ENCODE measurements at regions not wholly inside any gene's neighbourhood (a gene's known extent, or its start where the extent isn't known, plus 50 kb on each side); places are given as distances from the start of the nearest gene placed in this dataset.

GRCh38 chr17:77507111-77507885 is 366.5 kb downstream of the SEC14L1 start:
- DNase-seq, result no peak

- no peak for DNase-seq
Measured at GRCh38 chr17:77508047-77508715, 367.4 kb downstream of the SEC14L1 start.

- no peak for DNase-seq
Measured at GRCh38 chr17:77509089-77509488, 368.3 kb downstream of the SEC14L1 start.

- DNase-seq, result no peak
Measured at GRCh38 chr17:77509599-77509998, 368.8 kb downstream of the SEC14L1 start.

- no peak for DNase-seq
Measured at GRCh38 chr17:77510133-77510796, 369.5 kb downstream of the SEC14L1 start.

- DNase-seq, result no peak
Measured at GRCh38 chr17:77511514-77512061, 370.8 kb downstream of the SEC14L1 start.

GRCh38 chr17:77512062-77512946 is 371.5 kb downstream of the SEC14L1 start:
- DNase-seq, result no peak

- no peak for DNase-seq
Measured at GRCh38 chr17:77513045-77513444, 372.3 kb downstream of the SEC14L1 start.

- DNase-seq, result no peak
Measured at GRCh38 chr17:77515227-77515626, 374.5 kb downstream of the SEC14L1 start.

GRCh38 chr17:77516902-77517301 is 376.1 kb downstream of the SEC14L1 start:
- DNase-seq, result peak; percentile 60

- DNase-seq, result no peak
Measured at GRCh38 chr17:77521076-77521475, 380.3 kb downstream of the SEC14L1 start.

GRCh38 chr17:77523540-77523939 is 382.8 kb downstream of the SEC14L1 start:
- no peak for DNase-seq

GRCh38 chr17:77526259-77526711 is 385.5 kb downstream of the SEC14L1 start:
- no peak for DNase-seq

- no peak for DNase-seq
Measured at GRCh38 chr17:77526728-77527350, 386.1 kb downstream of the SEC14L1 start.

- DNase-seq, result no peak
Measured at GRCh38 chr17:77527409-77527808, 386.6 kb downstream of the SEC14L1 start.

- DNase-seq, result no peak
Measured at GRCh38 chr17:77527836-77528505, 387.2 kb downstream of the SEC14L1 start.

- peak; percentile 25 for DNase-seq
Measured at GRCh38 chr17:77528516-77529327, 388.0 kb downstream of the SEC14L1 start.

- DNase-seq, result no peak
Measured at GRCh38 chr17:77529328-77529650, 388.5 kb downstream of the SEC14L1 start.

GRCh38 chr17:77530591-77530990 is 389.8 kb downstream of the SEC14L1 start:
- DNase-seq, result no peak

- DNase-seq, result no peak
Measured at GRCh38 chr17:77531002-77531401, 390.2 kb downstream of the SEC14L1 start.

GRCh38 chr17:77531641-77532040 is 390.9 kb downstream of the SEC14L1 start:
- no peak for DNase-seq

Measured in activated CD4-positive, alpha-beta T cell treated with anti-CD3 and anti-CD28 coated beads, Interleukin-10, Interleukin-2, amounts not matched to agents 100 ng/mL and 50 ng/mL, durations not matched to agents 16 hours and 8 hours (primary cell).